Caco-2 (cell line): ENCODE measurements at regions not wholly inside any gene's neighbourhood (a gene's known extent, or its start where the extent isn't known, plus 50 kb on each side); places are given as distances from the start of the nearest gene placed in this dataset.

Experiments
- BruUV-seq: library from RNA; stranded (reverse); fragments of 400-500 nt; replicated peaks from 2 replicates; lab custom pipeline; 2021; lab: Mats Ljungman, UMichigan
- CTCF ChIA-PET: fragments of 300-600 bp; sonication (Branson Sonifier 250); formaldehyde crosslinking; loops from one replicate; lab custom pipeline; 2022; ENCODE audit warnings: antibody characterized with exemption; lab: Charles Lee
- POLR2A ChIA-PET: fragments of 300-600 bp; sonication (Branson Sonifier 250); formaldehyde crosslinking; loops from one replicate; lab custom pipeline; 2022; ENCODE audit warnings: antibody characterized with exemption; lab: Charles Lee
- DNase-seq, 2 experiments: peaks; one replicate each; pipeline versions ENCODE4 v3.0.0 to v3.0.0-alpha.2; 2020 to 2022
- H3K27me3 ChIP-seq: replicated peaks from 2 replicates; pipeline ENCODE4 v1.6.0; 2011; ENCODE audit warnings: low read length; ENCODE audit not compliant: control insufficient read depth, insufficient read depth
- H3K36me3 ChIP-seq: 2 replicates; pipeline ENCODE4 v1.5.1; 2011; ENCODE audit warnings: low read length; ENCODE audit not compliant: control insufficient read depth, insufficient read depth
- H3K4me1 ChIP-seq: fragments of 250-450 bp; sonication (Bioruptor Pico); 2 replicates; pipeline ENCODE4 v1.5.1; 2020; ENCODE audit warnings: mild to moderate bottlenecking
- H3K4me3 ChIP-seq: 2 replicates; pipeline ENCODE4 v1.5.1; 2011; ENCODE audit warnings: low read depth, mild to moderate bottlenecking, control low read depth, low read length
- H3K9me3 ChIP-seq: fragments of 250-450 bp; sonication (Bioruptor Pico); 2 replicates; pipeline ENCODE4 v1.5.1; 2020; ENCODE audit warnings: mild to moderate bottlenecking, moderate library complexity
- H3K27ac Mint-ChIP-seq: one replicate; pipeline ENCODE4 v1.8.0; 2022; ENCODE audit warnings: mixed read lengths; ENCODE audit not compliant: unreplicated experiment
- H3K27me3 Mint-ChIP-seq: one replicate; pipeline ENCODE4 v1.8.0; 2022; ENCODE audit warnings: mixed read lengths; ENCODE audit not compliant: insufficient read depth, unreplicated experiment
- H3K36me3 Mint-ChIP-seq: one replicate; pipeline ENCODE4 v1.8.0; 2022; ENCODE audit warnings: mild to moderate bottlenecking, mixed read lengths; ENCODE audit not compliant: insufficient read depth, unreplicated experiment
- H3K4me1 Mint-ChIP-seq: one replicate; pipeline ENCODE4 v1.8.0; 2022; ENCODE audit warnings: low read depth, mixed read lengths; ENCODE audit not compliant: unreplicated experiment
- H3K4me3 Mint-ChIP-seq: one replicate; pipeline ENCODE4 v1.8.0; 2022; ENCODE audit warnings: mild to moderate bottlenecking, moderate library complexity, mixed read lengths; ENCODE audit not compliant: unreplicated experiment
- H3K9me3 Mint-ChIP-seq: one replicate; pipeline ENCODE4 v1.8.0; 2022; ENCODE audit warnings: mixed read lengths; ENCODE audit not compliant: unreplicated experiment
- CTCF ChIP-seq, 2 experiments: fragments of 200-600 bp in 1 of 2; IDR thresholded peaks; 1 replicate in 1 of 2; 2 replicates in 1 of 2; pipeline versions ENCODE4 v1.5.1 to v1.8.0; 2011 to 2022; ENCODE audit warnings: antibody characterized with exemption in 1 of 2, control low read depth in 1 of 2, inconsistent platforms in 1 of 2, low read depth in 1 of 2, low read length in 1 of 2, mild to moderate bottlenecking in 1 of 2, moderate library complexity in 1 of 2; ENCODE audit not compliant: insufficient read depth in 1 of 2, severe bottlenecking in 1 of 2, unreplicated experiment in 1 of 2
- intact Hi-C: fragments of 100-400 bp; cut with micrococcal nuclease; formaldehyde crosslinking; loops from one replicate; pipeline ENCODE4 v1.10.0; 2022; ENCODE audit not compliant: unreplicated experiment

- intact Hi-C loops, result no loop called here
- no peaks in the 10 kb centered on the region for H3K36me3 Mint-ChIP-seq
These were observed 425.3 kb upstream of the ZMIZ1 start for GRCh38 chr10:78643513-78643912.

DNA sequence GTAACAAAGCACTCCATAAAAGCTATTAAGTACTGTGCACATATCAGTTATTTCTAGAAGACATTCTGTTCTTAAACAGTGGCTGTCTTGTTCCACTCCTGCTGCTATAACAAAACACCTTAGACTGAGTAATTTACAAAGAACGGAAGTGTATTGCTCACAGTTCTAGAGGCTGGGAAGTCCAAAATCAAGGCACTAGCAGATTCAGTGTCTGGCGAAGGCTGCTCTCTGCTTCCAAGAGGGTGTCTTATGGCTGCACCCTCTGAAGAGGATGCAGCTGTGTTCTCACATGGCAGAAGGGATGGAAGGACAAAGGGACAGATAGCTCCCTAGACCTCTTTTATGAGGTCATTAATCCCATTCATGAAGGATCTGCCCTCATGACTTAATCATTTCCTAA is 424.2 kb upstream of the ZMIZ1 start:
- Histone ChIP-seq H3K9me3 (peaks cover 13% of the 10 kb centered on the region), H3K4me1 (peaks cover 16% of the 10 kb centered on the region), H3K27me3 (no peaks in the 10 kb centered on the region), H3K36me3 (no peaks in the 10 kb centered on the region), H3K4me3 (no peak overlapping the region)
- TF ChIP-seq CTCF (IDR thresholded peaks at IDR 0.05; ENCODE audit: insufficient read depth in 1 of 2, low read depth in 1 of 2, low read length in 1 of 2, severe bottlenecking in 1 of 2, unreplicated experiment in 1 of 2), result no peak
- ChIA-PET POLR2A (no interaction called here), CTCF (no interaction called here)
- Mint-ChIP-seq H3K4me1 (peaks cover 10% of the 10 kb centered on the region), H3K36me3 (no peaks in the 10 kb centered on the region), H3K27me3 (no peaks in the 10 kb centered on the region), H3K27ac (no peak overlapping the region), H3K9me3 (no peaks in the 10 kb centered on the region), H3K4me3 (no peak overlapping the region)
- intact Hi-C loops, result no loop called here
- no peak for DNase-seq
- BruUV-seq, result no TSS peak

More at GRCh38 chr10:78643513-78643912, 425.3 kb upstream of the ZMIZ1 start:
- no TSS peak for BruUV-seq
- Mint-ChIP-seq H3K4me3 (no peak overlapping the region), H3K27ac (no peak overlapping the region), H3K4me1 (peaks cover 9% of the 10 kb centered on the region), H3K27me3 (no peaks in the 10 kb centered on the region), H3K9me3 (no peaks in the 10 kb centered on the region)
- Histone ChIP-seq H3K4me3 (no peak overlapping the region), H3K4me1 (peaks cover 16% of the 10 kb centered on the region), H3K36me3 (no peaks in the 10 kb centered on the region), H3K27me3 (no peaks in the 10 kb centered on the region), H3K9me3 (peaks cover 13% of the 10 kb centered on the region)
- TF ChIP-seq CTCF (IDR thresholded peaks at IDR 0.05; ENCODE audit: insufficient read depth in 1 of 2, low read depth in 1 of 2, low read length in 1 of 2, severe bottlenecking in 1 of 2, unreplicated experiment in 1 of 2), result no peak
- CTCF ChIA-PET, result no interaction called here
- DNase-seq, result no peak
- POLR2A ChIA-PET, result no interaction called here

GRCh38 chr10:78645169-78645686 is 423.5 kb upstream of the ZMIZ1 start:
- Histone ChIP-seq H3K27me3 (no peaks in the 10 kb centered on the region), H3K4me1 (peaks cover 16% of the 10 kb centered on the region), H3K4me3 (no peak overlapping the region), H3K9me3 (peaks cover 13% of the 10 kb centered on the region), H3K36me3 (no peaks in the 10 kb centered on the region)
- TF ChIP-seq CTCF (IDR thresholded peaks at IDR 0.05; ENCODE audit: insufficient read depth in 1 of 2, low read depth in 1 of 2, low read length in 1 of 2, severe bottlenecking in 1 of 2, unreplicated experiment in 1 of 2), result no peak
- intact Hi-C loops, result no loop called here
- peaks cover 10% of the 10 kb centered on the region for H3K4me1 Mint-ChIP-seq
- no peaks in the 10 kb centered on the region for H3K9me3 Mint-ChIP-seq
- no peaks in the 10 kb centered on the region for H3K36me3 Mint-ChIP-seq
- peak in 1 of 2 experiments; percentile 35 for DNase-seq
- ChIA-PET POLR2A (no interaction called here), CTCF (no interaction called here)
- H3K27me3 Mint-ChIP-seq, result no peaks in the 10 kb centered on the region
- no peak overlapping the region for H3K4me3 Mint-ChIP-seq
- BruUV-seq, result no TSS peak
- H3K27ac Mint-ChIP-seq, result peak overlapping the region; percentile 27
